Fibroblast of villous mesenchyme (primary cell): ENCODE measurements at regions not wholly inside any gene's neighbourhood (a gene's known extent, or its start where the extent isn't known, plus 50 kb on each side); places are given as distances from the start of the nearest gene placed in this dataset.

Source experiments
- DNase-seq: peaks from one replicate; pipeline ENCODE4 v3.0.0-alpha.2; 2010; ENCODE audit warnings: low read depth
- H3K4me3 ChIP-seq: 2 replicates; pipeline ENCODE4 v1.5.1; 2011; ENCODE audit warnings: low read depth, mild to moderate bottlenecking, low read length
- CTCF ChIP-seq: IDR thresholded peaks from 2 replicates; pipeline ENCODE4 v1.5.1; 2012; ENCODE audit warnings: low read depth, mild to moderate bottlenecking, low read length; ENCODE audit not compliant: insufficient read depth

GRCh38 chr3:102102394-102102793 is 253.1 kb downstream of the NFKBIZ start:
- no peak overlapping the region for H3K4me3 ChIP-seq
- no peak for DNase-seq
- no peak for TF ChIP-seq CTCF

- peak; percentile 28 for DNase-seq
- no peak overlapping the region for H3K4me3 ChIP-seq
- no peak for TF ChIP-seq CTCF
These were observed 254.7 kb downstream of the NFKBIZ start for GRCh38 chr3:102104033-102104432.

- TF ChIP-seq CTCF, result no peak
- no peak overlapping the region for H3K4me3 ChIP-seq
- DNase-seq, result no peak
These were observed 255.9 kb downstream of the NFKBIZ start for GRCh38 chr3:102105193-102105592.

GRCh38 chr3:102106416-102107097 is 257.2 kb downstream of the NFKBIZ start:
- no peak for TF ChIP-seq CTCF
- no peak overlapping the region for H3K4me3 ChIP-seq
- peak; percentile 75 for DNase-seq

- no peak overlapping the region for H3K4me3 ChIP-seq
- TF ChIP-seq CTCF, result no peak
- no peak for DNase-seq
These were observed 263.5 kb downstream of the NFKBIZ start for GRCh38 chr3:102112704-102113230.

GRCh38 chr3:102113421-102114041 is 264.2 kb downstream of the NFKBIZ start:
- H3K4me3 ChIP-seq, result no peak overlapping the region
- TF ChIP-seq CTCF, result no peak
- DNase-seq, result peak; percentile 71
